ENCODE measurements at regions not wholly inside any gene's neighbourhood (a gene's known extent, or its start where the extent isn't known, plus 50 kb on each side); places are given as distances from the start of the nearest gene placed in this dataset.
"Not testable (repeated sequence)": the region's sequence is repeated elsewhere in the genome, so short reads cannot be mapped to it uniquely, and the experiment has no call there.

DNA sequence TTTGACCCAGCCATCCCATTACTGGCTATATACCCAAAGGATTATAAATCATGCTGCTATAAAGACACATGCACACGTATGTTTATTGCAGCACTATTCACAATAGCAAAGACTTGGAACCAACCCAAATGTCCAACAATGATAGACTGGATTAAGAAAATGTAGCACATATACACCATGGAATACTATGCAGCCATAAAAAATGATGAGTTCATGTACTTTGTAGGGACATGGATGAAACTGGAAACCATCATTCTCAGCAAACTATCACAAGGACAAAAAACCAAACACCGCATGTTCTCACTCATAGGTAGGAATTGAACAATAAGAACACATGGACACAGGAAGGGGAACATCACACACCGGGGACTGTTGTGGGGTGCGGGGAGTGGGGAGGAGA, 128.8 kb upstream of the NIPBL start:
- H3K9me3 Mint-ChIP-seq; ATAC-seq (replicated peaks in 1 of 4); H3K4me3 Mint-ChIP-seq; DNase-seq; H3K9me3 ChIP-seq; H3K27ac ChIP-seq (ENCODE audit: low read length); H3K4me3 ChIP-seq (ENCODE audit: control insufficient read depth in 1 of 2, extremely low read depth in 1 of 2, low read length in 1 of 2); CTCF ChIA-PET; H3K36me3 ChIP-seq (ENCODE audit: control insufficient read depth in 2 of 2, extremely low read depth in 1 of 2, insufficient read depth in 1 of 2, low read length in 1 of 2); H3K36me3 Mint-ChIP-seq; H3K27ac Mint-ChIP-seq: not testable (repeated sequence)
- WGBS (ENCODE audit: insufficient coverage): no CpG with 5 or more reads among the region's 4 CpGs
- Histone ChIP-seq H3K4me1 (ENCODE audit: control insufficient read depth in 1 of 2, extremely low read depth in 1 of 2, insufficient read depth in 2 of 2, low read length in 2 of 2) (peaks cover 6 to 15% of the 10 kb centered on the region in 2 experiments), H3K27me3 (replicated peaks in 1 of 2; ENCODE audit: control insufficient read depth in 2 of 2, extremely low read depth in 1 of 2, insufficient read depth in 2 of 2, low read length in 1 of 2) (peaks cover 2 to 24% of the 10 kb centered on the region in 2 experiments)
- H3K4me1 Mint-ChIP-seq: peaks cover 14 to 17% (median 15%) of the 10 kb centered on the region in 3 donors
- POLR2A ChIA-PET: interaction anchor here in 1 of 2 donors (0.5 kb wide), 1 partner anchor 47 kb away, joined by 3 read pairs; no protein-coding TSS in a partner anchor
- peaks cover 40% of the 10 kb centered on the region in 2 donors for H3K27me3 Mint-ChIP-seq

DNA sequence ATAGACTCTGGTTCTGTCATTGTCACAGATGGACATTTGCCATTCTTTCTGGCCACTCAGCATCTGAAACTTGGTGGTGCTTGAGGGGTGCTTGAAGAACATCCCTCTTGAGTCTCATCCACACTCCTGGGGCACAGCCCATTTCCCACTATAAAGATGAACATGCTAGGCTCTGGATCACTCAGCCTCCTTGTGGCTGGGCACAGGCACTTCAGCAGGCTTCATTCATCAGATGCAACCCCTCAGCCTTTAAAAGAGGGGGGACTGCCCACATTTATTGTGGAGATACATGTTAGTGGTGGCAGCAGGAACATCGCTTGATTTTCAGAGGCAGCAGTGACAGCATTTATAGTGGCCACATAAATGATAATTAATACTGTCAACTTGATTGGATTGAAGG, 124.7 kb upstream of the NIPBL start:
- no peak overlapping the region for H3K27ac ChIP-seq (ENCODE audit: low read length)
- CTCF ChIA-PET: no interaction called here
- no peak for ATAC-seq (replicated peaks in 1 of 4)
- Mint-ChIP-seq H3K9me3 (no peaks in the 10 kb centered on the region), H3K27me3 (peaks cover 18 to 19% of the 10 kb centered on the region in 2 donors), H3K36me3 (no peaks in the 10 kb centered on the region), H3K4me1 (no peaks in the 10 kb centered on the region), H3K4me3 (no peak overlapping the region), H3K27ac (no peak overlapping the region)
- peaks cover 0 to 3% of the 10 kb centered on the region in 2 experiments for H3K27me3 ChIP-seq (replicated peaks in 1 of 2; ENCODE audit: control insufficient read depth in 2 of 2, extremely low read depth in 1 of 2, insufficient read depth in 2 of 2, low read length in 1 of 2)
- WGBS (ENCODE audit: insufficient coverage): 88% methylated on average over 1 of the region's 1 CpG
- no peaks in the 10 kb centered on the region for H3K36me3 ChIP-seq (ENCODE audit: control insufficient read depth in 2 of 2, extremely low read depth in 1 of 2, insufficient read depth in 1 of 2, low read length in 1 of 2)
- DNase-seq: no peak
- no peaks in the 10 kb centered on the region for H3K4me1 ChIP-seq (ENCODE audit: control insufficient read depth in 1 of 2, extremely low read depth in 1 of 2, insufficient read depth in 2 of 2, low read length in 2 of 2)
- H3K9me3 ChIP-seq: no peaks in the 10 kb centered on the region
- POLR2A ChIA-PET: no interaction called here
- H3K4me3 ChIP-seq (ENCODE audit: control insufficient read depth in 1 of 2, extremely low read depth in 1 of 2, low read length in 1 of 2): no peak overlapping the region

DNA sequence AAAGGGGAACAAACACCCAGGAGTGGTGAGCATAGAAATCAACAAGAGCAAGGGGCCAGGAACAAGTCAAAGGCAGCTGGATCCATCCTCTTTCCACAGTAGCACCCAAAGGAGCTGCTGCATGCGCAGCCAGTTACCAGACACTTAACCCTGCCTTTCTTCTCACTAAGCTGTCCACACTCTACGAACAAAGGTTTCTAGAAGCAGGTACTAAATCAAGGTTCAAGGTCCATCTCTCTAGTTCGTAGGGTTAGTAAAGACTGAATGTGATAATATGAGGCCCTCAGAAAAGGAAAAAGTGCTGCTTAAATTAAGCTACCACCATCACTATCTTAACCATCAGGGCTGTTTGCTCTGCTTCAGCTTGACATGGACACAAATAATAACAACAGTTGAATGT, 121.2 kb upstream of the NIPBL start:
- POLR2A ChIA-PET: no interaction called here
- no peak overlapping the region for H3K4me3 Mint-ChIP-seq
- H3K27me3 ChIP-seq (replicated peaks in 1 of 2; ENCODE audit: control insufficient read depth in 2 of 2, extremely low read depth in 1 of 2, insufficient read depth in 2 of 2, low read length in 1 of 2): peaks cover 0 to 3% of the 10 kb centered on the region in 2 experiments
- H3K9me3 Mint-ChIP-seq: no peaks in the 10 kb centered on the region
- H3K4me1 ChIP-seq (ENCODE audit: control insufficient read depth in 1 of 2, extremely low read depth in 1 of 2, insufficient read depth in 2 of 2, low read length in 2 of 2): no peaks in the 10 kb centered on the region
- DNase-seq: no peak
- WGBS (ENCODE audit: insufficient coverage): no CpG with 5 or more reads among the region's 3 CpGs
- H3K4me3 ChIP-seq (ENCODE audit: control insufficient read depth in 1 of 2, extremely low read depth in 1 of 2, low read length in 1 of 2): no peak overlapping the region
- H3K27ac ChIP-seq (ENCODE audit: low read length): no peak overlapping the region
- no peaks in the 10 kb centered on the region for H3K36me3 ChIP-seq (ENCODE audit: control insufficient read depth in 2 of 2, extremely low read depth in 1 of 2, insufficient read depth in 1 of 2, low read length in 1 of 2)
- no peaks in the 10 kb centered on the region for H3K9me3 ChIP-seq
- CTCF ChIA-PET: no interaction called here
- no peaks in the 10 kb centered on the region for H3K36me3 Mint-ChIP-seq
- peaks cover 9 to 10% of the 10 kb centered on the region in 2 donors for H3K27me3 Mint-ChIP-seq
- H3K4me1 Mint-ChIP-seq: no peaks in the 10 kb centered on the region
- no peak for ATAC-seq (replicated peaks in 1 of 4)
- H3K27ac Mint-ChIP-seq: no peak overlapping the region

DNA sequence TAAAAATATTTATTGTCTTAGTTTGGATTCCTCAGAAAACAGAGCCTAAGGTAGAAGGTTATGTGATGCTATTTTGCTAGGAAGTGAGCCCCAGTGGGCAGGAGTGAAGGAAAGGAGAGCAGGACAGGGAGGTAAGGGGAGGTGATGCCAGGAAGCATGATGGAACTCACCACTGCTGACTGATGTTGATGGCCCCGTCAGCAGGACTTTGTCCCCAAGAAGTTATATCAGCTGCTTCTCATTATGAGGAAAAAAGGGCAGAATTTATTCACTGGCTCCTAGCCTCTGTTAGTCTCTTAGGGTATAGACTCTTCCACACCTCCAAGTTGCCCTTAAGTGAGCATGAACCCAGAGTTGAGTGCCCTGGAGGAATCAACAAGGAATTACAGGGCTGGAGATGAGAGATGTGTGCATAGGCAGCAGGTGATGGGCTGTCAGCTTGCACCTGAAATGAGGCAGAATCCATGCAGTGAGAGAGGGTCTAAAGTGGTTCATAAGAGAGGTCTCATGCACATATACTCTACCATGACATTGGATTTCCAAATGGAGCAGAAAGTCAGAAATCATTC, 120.6 kb upstream of the NIPBL start:
- DNase-seq: no peak
- ATAC-seq (replicated peaks in 1 of 4): no peak
- Mint-ChIP-seq H3K27me3 (peaks cover 9 to 10% of the 10 kb centered on the region in 2 donors), H3K4me3 (no peak overlapping the region), H3K4me1 (no peaks in the 10 kb centered on the region), H3K27ac (no peak overlapping the region), H3K9me3 (no peaks in the 10 kb centered on the region), H3K36me3 (no peaks in the 10 kb centered on the region)
- 100% methylated on average over 1 of the region's 1 CpG for WGBS (ENCODE audit: insufficient coverage)
- POLR2A ChIA-PET: no interaction called here
- H3K36me3 ChIP-seq (ENCODE audit: control insufficient read depth in 2 of 2, extremely low read depth in 1 of 2, insufficient read depth in 1 of 2, low read length in 1 of 2): no peaks in the 10 kb centered on the region
- no peak overlapping the region for H3K4me3 ChIP-seq (ENCODE audit: control insufficient read depth in 1 of 2, extremely low read depth in 1 of 2, low read length in 1 of 2)
- CTCF ChIA-PET: no interaction called here
- H3K27ac ChIP-seq (ENCODE audit: low read length): no peak overlapping the region
- H3K4me1 ChIP-seq (ENCODE audit: control insufficient read depth in 1 of 2, extremely low read depth in 1 of 2, insufficient read depth in 2 of 2, low read length in 2 of 2): no peaks in the 10 kb centered on the region
- no peaks in the 10 kb centered on the region for H3K9me3 ChIP-seq
- peaks cover 0 to 3% of the 10 kb centered on the region in 2 experiments for H3K27me3 ChIP-seq (replicated peaks in 1 of 2; ENCODE audit: control insufficient read depth in 2 of 2, extremely low read depth in 1 of 2, insufficient read depth in 2 of 2, low read length in 1 of 2)

DNA sequence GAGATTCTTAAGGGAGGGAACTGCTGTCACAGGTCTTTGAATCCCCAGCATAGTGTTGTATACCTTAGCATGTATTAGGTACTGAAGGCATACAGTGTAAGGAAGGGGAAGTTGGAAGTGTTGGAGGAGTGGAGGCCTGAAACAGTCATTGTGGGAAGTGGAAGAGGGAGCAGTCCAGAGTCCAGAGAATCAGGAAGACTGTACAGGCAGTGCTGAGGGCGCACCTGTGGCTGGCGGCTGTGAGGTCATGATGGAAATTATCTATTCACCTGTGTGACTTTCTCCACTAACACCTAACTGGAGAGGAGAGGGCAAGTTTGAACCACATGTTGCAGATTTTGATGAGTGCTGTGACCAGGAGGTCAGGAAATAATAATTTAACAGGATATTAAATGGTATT, 119.7 kb upstream of the NIPBL start:
- no peaks in the 10 kb centered on the region for H3K36me3 ChIP-seq (ENCODE audit: control insufficient read depth in 2 of 2, extremely low read depth in 1 of 2, insufficient read depth in 1 of 2, low read length in 1 of 2)
- H3K27me3 ChIP-seq (replicated peaks in 1 of 2; ENCODE audit: control insufficient read depth in 2 of 2, extremely low read depth in 1 of 2, insufficient read depth in 2 of 2, low read length in 1 of 2): peaks cover 0 to 2% of the 10 kb centered on the region in 2 experiments
- no CpG with 5 or more reads among the region's 2 CpGs for WGBS (ENCODE audit: insufficient coverage)
- no peak overlapping the region for H3K4me3 ChIP-seq (ENCODE audit: control insufficient read depth in 1 of 2, extremely low read depth in 1 of 2, low read length in 1 of 2)
- H3K9me3 ChIP-seq: no peaks in the 10 kb centered on the region
- no peak overlapping the region for H3K27ac Mint-ChIP-seq
- H3K27me3 Mint-ChIP-seq: peaks cover 9 to 10% of the 10 kb centered on the region in 2 donors
- DNase-seq (no peak), ATAC-seq (replicated peaks in 1 of 4) (no peak)
- no peaks in the 10 kb centered on the region for H3K9me3 Mint-ChIP-seq
- no peak overlapping the region for H3K27ac ChIP-seq (ENCODE audit: low read length)
- POLR2A ChIA-PET: no interaction called here
- no peaks in the 10 kb centered on the region for H3K4me1 Mint-ChIP-seq
- no peaks in the 10 kb centered on the region for H3K36me3 Mint-ChIP-seq
- no peaks in the 10 kb centered on the region for H3K4me1 ChIP-seq (ENCODE audit: control insufficient read depth in 1 of 2, extremely low read depth in 1 of 2, insufficient read depth in 2 of 2, low read length in 2 of 2)
- CTCF ChIA-PET: no interaction called here
- no peak overlapping the region for H3K4me3 Mint-ChIP-seq

DNA sequence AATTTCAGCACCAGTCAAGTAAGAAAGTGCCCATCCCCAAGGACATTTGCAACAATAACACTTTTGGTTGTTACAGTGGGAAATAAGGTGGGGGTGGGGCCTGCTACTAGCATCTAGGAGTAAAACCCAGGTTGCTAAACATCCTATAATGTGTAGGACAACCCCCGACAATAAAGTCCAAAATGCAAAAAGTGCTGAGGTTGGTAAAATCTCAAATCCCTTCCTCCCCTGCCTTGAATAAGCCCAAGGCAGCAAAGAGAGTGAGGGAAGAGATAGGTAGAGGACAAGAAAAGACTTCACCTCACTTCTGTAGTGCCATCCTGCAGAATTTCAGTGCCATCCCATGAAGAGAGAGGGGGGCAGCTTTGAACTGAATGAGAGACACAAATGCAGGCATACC, 117.5 kb upstream of the NIPBL start:
- H3K27me3 ChIP-seq (replicated peaks in 1 of 2; ENCODE audit: control insufficient read depth in 2 of 2, extremely low read depth in 1 of 2, insufficient read depth in 2 of 2, low read length in 1 of 2): no peaks in the 10 kb centered on the region
- no peaks in the 10 kb centered on the region for H3K4me1 ChIP-seq (ENCODE audit: control insufficient read depth in 1 of 2, extremely low read depth in 1 of 2, insufficient read depth in 2 of 2, low read length in 2 of 2)
- ATAC-seq (replicated peaks in 1 of 4): no peak
- H3K4me3 Mint-ChIP-seq: no peak overlapping the region
- H3K36me3 Mint-ChIP-seq: no peaks in the 10 kb centered on the region
- DNase-seq: no peak
- no peaks in the 10 kb centered on the region for H3K36me3 ChIP-seq (ENCODE audit: control insufficient read depth in 2 of 2, extremely low read depth in 1 of 2, insufficient read depth in 1 of 2, low read length in 1 of 2)
- H3K9me3 ChIP-seq: no peaks in the 10 kb centered on the region
- no peak overlapping the region for H3K27ac ChIP-seq (ENCODE audit: low read length)
- WGBS (ENCODE audit: insufficient coverage): no CpG with 5 or more reads among the region's 1 CpG
- H3K27ac Mint-ChIP-seq: no peak overlapping the region
- H3K4me1 Mint-ChIP-seq: no peaks in the 10 kb centered on the region
- peaks cover 9 to 10% of the 10 kb centered on the region in 2 donors for H3K27me3 Mint-ChIP-seq
- H3K4me3 ChIP-seq (ENCODE audit: control insufficient read depth in 1 of 2, extremely low read depth in 1 of 2, low read length in 1 of 2): no peak overlapping the region
- H3K9me3 Mint-ChIP-seq: no peaks in the 10 kb centered on the region
- ChIA-PET CTCF (no interaction called here), POLR2A (no interaction called here)

DNA sequence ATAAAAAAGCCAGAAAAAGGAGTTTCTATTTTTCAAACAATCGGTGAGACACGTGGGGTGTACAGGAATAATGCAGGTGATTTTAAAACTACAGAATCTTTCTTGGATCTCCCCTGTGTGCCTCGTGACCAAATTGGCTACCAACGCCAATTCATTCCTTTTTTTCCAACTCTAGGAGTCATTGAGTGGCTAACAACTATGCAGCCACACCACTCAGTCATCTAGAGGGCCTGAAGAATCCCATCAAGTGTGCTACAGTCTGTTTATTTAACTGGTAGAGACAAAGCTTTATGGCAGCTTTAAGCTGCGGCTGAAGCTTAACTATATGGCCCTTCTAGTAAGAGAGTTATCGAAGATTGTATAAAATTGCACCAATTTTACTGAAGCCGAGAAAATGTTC, 113.1 kb upstream of the NIPBL start:
- Histone ChIP-seq H3K4me3 (ENCODE audit: control insufficient read depth in 1 of 2, extremely low read depth in 1 of 2, low read length in 1 of 2) (no peak overlapping the region), H3K36me3 (ENCODE audit: control insufficient read depth in 2 of 2, extremely low read depth in 1 of 2, insufficient read depth in 1 of 2, low read length in 1 of 2) (no peaks in the 10 kb centered on the region), H3K4me1 (ENCODE audit: control insufficient read depth in 1 of 2, extremely low read depth in 1 of 2, insufficient read depth in 2 of 2, low read length in 2 of 2) (no peaks in the 10 kb centered on the region), H3K27me3 (replicated peaks in 1 of 2; ENCODE audit: control insufficient read depth in 2 of 2, extremely low read depth in 1 of 2, insufficient read depth in 2 of 2, low read length in 1 of 2) (peaks cover 0 to 4% of the 10 kb centered on the region in 2 experiments), H3K27ac (ENCODE audit: low read length) (no peak overlapping the region), H3K9me3 (no peaks in the 10 kb centered on the region)
- Mint-ChIP-seq H3K27ac (no peak overlapping the region), H3K9me3 (peaks cover 2 to 4% (median 4%) of the 10 kb centered on the region in 3 donors), H3K36me3 (no peaks in the 10 kb centered on the region), H3K27me3 (peaks cover 9 to 17% of the 10 kb centered on the region in 2 donors), H3K4me3 (no peak overlapping the region), H3K4me1 (no peaks in the 10 kb centered on the region)
- 86% methylated on average over 2 of the region's 7 CpGs for WGBS (ENCODE audit: insufficient coverage)
- ChIA-PET POLR2A (no interaction called here), CTCF (no interaction called here)
- no peak for ATAC-seq (replicated peaks in 1 of 4)
- DNase-seq: no peak

Measured in T-cell (primary cell).